Umbilical cord (tissue), 1 donor: ENCODE measurements at regions not wholly inside any gene's neighbourhood (a gene's known extent, or its start where the extent isn't known, plus 50 kb on each side); places are given as distances from the start of the nearest gene placed in this dataset.
"Not testable (repeated sequence)": the region's sequence is repeated elsewhere in the genome, so short reads cannot be mapped to it uniquely, and the experiment has no call there.

Experiments
- DNase-seq: peaks from one replicate; pipeline ENCODE4 v3.0.0-alpha.2; 2015; ENCODE audit warnings: low spot score

DNA sequence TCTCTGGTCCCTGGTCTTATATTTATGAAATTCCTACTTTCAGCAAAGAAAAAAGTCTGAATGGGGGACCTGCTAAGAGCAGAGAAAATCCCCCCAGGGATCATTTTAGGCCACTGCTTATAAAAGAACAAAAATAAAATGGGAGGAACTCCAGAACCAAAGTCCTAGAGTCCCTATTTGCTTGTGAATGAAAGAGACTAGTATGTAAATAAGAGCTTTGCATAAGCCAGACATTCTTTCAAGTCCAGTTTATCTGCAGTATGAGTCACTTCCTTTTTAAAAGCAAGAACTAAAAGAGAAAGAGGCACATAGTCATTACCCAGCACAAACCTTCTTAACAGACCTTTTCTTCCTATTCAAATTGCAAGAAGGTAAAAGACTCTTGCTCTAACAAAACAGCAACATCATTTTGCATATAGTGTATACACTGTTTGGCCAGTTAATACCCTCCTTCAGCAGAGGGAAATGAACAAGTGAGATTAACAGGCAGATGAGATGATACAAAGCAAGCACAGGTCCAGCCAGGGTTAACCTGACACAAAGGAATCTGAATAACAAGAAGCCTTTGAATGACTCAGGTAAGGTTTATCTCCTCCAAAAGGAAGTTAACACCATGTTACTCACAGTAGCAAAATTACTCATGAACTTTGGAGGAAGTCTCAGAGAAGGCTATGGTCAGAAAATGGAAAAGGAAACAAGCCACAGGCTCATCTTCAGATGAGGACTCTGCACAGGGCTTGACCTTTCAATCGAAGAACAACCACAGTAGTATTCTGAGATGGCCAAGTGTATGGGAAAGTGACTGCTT, 87.3 kb downstream of the PHLDA1 start:
- peak; percentile 89 for DNase-seq

DNA sequence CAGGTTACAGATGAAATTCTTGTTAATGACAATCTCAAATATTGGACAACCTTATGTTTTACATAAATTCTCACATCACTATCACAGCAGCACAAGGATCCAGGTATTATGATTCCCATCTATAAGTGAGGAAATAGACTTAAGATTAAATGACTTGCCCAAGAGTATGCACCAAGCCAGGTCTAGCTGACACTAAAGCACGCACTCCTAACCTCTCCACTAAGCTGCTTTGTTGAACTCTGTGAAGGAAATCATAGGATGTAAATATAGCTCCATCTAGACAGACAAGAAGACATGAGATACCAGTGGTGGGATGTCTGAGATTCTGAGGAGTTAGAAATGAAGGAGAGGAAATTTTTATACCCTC, 87.9 kb downstream of the PHLDA1 start:
- DNase-seq, result no peak

DNA sequence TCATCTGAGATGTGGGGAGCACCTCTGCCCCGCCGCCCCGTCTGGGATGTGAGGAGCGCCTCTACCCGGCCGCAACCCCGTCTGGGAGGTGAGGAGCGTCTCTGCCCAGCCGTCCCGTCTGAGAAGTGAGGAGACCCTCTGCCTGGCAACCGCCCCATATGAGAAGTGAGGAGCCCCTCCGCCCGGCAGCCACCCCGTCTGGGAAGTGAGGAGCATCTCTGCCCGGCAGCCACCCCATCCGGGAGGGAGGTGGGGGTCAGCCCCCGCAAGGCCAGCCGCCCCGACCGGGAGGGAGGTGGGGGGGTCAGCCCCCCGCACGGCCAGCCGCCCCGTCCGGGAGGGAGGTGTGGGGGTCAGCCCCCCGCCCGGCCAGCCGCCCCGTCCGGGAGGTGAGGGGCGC, 89.9 kb downstream of the PHLDA1 start:
- not testable (repeated sequence) for DNase-seq

DNA sequence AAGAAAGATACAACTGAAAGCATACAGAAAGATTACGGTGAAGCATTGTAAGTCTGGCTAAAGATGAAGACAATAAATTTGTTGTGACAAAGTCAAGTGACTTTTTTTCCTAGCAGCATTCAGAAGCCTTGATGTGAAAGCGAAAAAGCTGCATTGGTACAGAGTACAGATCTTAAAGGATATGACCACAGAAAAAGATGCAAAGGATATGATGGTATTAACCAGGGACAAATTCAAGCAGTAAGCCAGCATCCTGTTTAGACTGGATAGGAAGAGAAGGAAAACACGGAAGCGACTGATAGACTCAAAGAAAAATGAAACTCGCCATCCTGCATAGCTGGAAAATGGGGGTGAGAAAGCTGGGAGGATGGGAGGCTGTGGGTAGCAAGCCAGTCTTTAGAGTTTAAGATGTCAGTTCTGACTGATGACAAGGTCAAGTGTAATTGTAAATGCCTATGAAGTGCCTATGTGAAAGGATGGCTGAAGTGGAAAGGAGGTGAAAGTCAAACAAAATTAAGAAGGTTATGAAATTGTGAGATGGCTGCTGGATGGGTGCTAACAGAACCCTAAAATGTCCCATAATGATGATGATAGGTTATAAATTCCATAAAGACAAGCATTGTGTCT, 92.4 kb downstream of the PHLDA1 start:
- no peak for DNase-seq

DNA sequence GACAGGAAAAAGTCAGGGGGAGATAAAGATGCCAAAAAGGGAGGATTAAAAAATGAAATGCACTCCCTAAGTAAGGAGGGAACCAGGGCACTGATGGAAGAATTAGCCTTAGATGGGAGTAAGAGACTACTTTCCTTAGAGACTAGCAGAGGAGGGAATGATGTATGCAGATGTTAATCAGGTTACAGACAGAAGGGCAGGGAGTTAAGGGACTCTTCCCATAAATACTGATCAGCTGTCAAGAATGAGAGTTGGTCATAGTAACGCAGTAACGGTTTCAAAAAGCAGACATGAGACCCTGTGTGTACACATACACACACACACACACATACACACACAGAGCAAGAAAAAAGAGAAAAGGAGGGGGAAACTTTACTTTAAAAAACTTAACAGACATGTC, 93.4 kb downstream of the PHLDA1 start:
- no peak for DNase-seq

DNA sequence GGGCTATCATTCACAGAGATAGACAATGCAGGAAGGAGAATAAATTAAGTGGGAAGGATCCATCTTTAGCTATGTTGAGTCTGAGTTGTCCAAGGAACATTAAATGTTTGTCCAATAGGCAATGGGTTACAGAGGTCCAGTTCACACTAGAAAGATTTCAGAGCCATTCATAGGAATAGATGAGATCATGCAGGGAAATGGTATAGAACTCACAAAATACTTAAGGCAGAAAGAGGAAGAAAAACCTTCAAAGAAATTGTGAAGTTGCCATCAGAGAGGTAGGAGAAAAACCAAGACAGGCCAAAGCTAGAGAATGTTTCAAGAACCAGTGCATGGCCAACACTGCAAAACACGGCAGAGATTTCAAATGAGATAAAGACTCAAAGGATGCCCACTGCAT, 94.1 kb downstream of the PHLDA1 start:
- no peak for DNase-seq

DNA sequence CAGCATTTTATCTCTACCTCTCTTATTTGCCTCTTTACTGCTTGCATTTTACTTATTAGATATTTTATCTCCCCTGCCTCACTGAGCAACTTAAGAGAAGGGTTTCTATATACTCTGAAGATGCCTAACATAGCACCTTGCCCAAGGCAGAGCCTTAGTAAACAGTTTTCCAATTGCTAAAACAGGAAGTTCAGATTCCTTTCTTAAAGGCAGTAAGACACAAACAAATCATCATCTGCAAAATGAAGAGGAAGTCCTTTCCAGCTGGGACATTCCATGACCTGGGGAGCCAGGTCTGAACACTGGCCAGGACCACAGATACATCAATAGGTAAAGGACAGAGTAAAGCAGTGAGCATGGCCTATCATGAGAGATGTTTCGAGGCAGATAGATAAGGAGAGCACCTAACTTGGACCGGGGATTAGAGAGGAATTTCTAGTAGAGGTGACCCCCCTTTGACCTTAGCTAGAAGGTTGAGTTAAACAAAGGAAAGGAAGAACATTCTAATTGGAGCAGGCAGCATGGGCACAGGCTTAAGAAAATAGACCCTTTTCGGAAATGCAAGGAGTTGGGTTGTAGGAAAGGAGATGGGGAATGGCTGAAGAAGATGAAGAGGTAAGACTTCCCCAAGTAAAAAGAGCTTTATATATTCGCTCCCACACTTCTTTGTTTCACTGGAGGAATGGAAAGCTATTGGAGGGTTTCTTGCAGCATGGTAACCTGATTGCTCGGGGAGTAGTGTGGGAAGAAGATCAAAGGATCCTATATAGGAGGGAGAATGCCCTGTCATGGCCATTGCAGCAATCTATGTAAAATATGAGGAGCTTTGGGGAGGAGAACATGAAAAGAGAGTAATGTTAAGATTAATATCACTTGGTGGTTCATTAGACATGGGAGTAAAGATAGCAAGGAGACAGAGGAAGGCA, 94.8 kb downstream of the PHLDA1 start:
- no peak for DNase-seq

DNA sequence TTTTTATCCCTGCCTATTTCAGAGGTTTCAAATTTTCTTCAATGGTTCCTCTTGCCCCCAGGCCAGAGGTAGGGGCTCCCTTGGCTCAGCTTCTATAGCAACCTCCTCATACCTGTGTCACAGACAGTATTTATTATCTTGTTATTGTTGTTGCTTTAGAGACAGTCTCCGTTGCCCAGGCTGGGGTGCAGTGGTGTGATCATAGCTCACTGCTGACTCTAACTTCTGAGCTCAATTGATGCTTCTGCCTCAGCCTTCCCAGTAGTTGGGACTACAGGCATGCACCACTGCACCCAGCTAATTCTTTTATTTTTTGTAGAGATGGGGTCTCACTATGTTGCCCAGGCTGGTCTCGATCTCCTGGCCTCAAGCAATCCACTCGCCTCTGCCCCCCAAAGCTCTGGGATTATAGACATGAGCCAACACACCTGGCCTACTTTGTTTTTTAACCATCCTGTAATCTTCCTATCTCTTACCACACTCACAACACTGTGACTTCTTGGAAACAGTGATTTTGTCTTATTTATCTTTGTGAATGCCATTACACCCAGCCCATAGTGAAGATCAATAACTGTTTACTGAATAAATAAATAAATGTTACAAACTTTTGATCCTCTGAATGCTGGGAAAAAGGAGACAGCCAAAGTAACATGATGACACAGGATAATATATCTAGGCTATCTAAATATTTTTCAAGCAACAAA, 95.9 kb downstream of the PHLDA1 start:
- DNase-seq, result no peak

DNA sequence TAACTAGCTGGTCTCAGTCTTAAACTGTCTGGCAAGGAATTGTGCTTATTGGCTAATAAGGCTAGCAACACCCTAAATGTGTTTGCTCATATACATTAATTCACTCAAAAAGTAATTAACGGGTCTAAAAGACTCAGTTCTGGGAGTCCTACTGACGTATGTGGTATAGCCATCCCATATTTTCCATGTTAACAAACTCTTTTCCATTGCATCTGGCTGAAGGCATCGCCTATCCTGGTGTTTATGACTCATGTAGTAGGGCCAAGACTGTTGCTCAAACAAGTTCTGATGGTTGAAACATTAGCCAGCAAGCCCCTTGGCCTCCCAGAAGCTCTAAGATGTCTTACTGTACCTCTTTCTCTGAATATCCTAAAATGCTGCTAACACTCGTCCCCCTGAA, 98.5 kb downstream of the PHLDA1 start:
- no peak for DNase-seq

DNA sequence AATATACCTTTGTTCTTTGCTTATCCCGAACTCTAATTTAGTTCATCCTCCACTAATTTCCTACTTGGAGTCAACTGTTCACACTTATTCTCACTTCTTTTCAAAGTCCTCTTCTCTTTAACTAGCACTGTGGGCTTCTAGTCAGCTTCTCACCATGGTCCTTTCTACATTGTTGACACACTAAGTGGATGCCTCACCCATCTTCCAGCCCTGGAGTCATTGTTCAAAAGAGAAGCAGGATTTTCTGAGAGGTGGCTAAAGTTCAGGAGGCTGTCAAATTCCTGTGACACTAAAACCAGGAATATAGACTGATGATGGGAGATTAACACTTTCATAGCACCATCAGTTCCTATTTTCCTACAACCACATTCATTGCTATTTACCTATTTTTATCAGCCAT, 99.3 kb downstream of the PHLDA1 start:
- DNase-seq, result no peak

DNA sequence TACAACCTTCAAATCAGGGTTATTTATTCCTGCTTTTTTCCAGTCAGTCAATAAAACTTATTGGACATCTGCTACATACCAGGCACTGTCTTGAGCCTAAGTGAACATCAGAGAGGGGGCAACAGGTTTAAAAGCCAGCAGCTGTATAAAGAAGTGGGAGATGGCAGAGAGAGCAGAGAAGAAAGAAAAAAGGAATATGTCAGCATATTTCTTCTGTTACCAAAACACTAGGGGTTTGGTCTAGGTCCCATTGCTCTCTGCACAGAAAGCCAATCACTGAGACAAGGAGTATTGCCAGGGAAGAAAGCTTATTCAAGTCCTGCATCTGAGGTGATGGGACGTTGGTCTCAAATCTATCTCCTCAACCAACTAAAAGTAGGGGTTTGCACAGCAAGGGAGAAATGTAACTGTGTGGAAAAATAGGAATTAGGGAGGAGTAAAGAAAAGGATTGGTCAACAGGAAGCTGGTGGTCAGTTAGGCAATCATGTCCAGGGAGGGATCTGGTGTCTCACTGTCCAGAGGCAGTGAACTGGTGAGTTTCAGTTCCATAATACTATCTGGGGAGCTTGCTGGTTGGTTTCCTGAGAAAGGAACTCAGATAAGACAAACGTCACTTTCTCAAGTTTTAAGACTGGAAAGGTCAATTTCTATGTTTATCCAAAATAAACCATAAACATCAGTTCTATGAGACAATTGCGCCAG, 107.5 kb downstream of the PHLDA1 start:
- DNase-seq, result no peak

DNA sequence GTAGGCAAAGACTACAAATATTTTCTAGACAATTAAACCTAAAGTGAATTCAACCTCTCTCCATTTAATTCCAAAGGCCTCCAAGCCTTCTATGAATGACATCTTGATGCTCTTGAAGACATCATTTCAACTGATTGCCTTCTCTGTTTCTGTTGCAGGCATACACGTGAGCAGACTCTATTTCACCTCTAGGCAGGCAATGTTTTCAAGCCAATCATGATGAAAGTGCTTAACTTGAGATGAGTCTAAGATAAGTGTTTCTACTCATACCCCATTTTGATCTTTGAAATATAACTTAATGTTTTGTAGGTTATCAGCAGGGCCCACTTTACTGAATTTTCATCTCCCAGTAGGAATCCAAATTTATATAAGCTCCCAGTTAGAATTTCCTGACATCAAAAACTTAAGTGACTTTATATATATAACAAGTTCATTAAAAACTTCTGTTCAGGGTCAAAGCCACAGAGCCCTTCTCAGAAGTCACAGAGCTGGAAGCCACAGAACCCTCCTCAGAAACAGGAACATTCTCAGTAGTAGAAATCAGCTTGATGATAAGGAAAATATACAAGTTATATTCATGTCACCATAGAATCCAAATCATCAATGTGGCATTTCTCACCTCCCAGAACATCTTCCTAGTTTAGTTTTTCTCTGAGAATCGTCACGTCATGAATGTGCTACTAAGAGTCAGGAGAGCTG, 108.5 kb downstream of the PHLDA1 start:
- DNase-seq, result no peak

DNA sequence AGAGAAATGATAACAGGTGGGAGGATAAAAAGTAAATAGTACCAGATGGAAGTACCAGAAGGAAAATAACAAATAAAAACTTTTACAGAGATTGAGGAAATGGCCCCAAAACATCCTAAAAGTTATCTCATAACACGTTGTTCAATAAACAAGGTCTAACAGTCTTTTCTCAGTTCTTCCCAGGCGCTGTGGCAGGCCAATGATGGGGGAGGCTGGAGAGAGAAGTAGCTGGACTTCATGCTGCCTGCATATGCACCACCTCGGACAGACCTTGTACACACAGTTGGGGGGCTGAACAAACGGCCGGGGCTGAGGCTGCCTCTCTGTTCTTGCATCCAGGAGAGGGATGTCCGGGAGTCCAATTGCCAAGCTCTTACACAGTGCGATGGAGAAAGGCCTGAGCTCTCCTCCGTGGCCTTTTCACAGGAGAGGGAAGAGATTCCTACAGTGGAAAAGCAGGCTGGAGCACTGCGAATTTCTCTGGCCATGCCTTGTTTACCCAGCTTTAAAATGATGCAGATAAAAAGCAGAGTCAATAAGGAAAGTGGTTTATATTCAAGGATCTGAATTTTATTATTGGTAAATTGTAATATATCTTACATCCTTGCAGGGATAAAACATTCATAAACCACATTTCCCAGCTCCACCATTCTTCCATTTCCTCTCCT, 109.8 kb downstream of the PHLDA1 start:
- DNase-seq, result no peak

DNA sequence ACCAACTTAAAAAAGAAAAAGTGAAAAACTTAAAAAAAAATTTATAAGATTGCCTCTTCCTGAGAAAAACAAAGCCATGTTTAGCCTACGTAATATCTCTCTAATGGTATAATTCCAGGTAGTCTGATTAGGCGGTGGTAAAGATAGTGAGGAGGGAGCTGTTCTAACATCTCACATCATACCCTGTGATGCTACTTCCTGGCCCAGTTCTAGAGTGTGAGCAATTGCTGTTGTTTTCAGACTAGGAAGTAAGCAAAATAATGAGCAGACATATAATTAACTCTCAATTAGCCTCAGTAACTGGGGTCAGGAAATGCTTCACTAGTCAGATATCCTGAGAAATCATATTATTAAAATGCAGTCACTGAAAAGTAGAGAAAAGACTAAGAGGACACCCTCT, 113.9 kb downstream of the PHLDA1 start:
- DNase-seq, result no peak

DNA sequence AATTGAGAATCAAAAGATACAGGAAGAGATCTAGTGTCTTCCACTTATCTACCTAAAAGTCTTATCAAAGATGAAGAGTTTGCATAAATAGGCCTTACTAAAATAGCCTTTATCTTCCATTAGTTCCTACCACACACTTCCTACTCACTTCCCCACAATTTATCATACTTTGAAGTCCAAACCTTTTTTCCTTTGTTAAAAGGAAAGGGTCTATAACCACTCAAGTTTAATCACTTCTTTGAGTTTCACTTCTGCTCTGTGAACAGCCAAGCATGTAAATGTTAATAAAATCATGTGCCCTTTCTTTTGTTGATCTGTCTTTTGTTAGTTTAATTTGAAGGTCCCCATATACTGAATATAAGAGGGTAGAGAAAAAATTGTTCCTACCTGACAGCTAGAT, 114.5 kb downstream of the PHLDA1 start:
- no peak for DNase-seq

DNA sequence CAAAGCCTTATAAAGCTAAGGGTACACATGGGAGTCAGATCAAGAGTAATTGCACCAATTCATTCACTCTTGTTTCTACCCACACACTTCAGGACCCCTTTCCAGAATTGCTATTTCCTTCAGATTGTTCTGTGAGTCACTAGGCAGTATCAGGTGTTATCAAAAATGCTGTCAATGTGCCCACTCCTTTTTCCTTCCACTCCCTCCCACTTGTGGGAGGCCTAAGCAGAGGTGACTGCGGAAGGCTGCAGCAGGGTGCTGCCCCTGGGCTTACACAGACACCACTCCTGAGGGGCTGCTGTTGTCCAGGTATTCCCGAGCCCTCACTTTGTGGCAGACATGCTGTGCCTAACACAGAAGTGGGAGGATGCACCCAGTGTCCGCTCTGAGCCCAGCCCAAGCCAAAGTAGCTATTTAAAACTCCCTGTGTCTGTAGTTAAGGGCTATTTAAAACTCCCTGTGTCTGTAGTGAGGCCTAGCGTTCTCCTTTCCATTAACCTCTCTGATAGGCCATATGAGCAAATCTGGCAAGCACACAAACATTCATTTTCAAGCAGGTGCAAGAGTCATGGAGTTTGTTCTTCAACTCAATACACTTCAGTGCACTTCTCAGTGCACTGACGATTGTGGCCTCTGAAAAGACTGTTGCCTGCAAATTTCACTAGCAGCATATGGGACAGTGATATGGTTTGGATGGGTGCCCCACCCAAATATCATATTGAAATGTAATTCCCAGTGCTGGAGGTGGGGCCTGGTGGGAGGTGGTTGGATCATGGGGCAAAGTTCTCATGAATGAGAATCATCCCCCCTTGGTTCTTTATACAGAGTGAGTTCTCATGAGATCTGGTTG, 117.8 kb downstream of the PHLDA1 start:
- DNase-seq, result no peak

DNA sequence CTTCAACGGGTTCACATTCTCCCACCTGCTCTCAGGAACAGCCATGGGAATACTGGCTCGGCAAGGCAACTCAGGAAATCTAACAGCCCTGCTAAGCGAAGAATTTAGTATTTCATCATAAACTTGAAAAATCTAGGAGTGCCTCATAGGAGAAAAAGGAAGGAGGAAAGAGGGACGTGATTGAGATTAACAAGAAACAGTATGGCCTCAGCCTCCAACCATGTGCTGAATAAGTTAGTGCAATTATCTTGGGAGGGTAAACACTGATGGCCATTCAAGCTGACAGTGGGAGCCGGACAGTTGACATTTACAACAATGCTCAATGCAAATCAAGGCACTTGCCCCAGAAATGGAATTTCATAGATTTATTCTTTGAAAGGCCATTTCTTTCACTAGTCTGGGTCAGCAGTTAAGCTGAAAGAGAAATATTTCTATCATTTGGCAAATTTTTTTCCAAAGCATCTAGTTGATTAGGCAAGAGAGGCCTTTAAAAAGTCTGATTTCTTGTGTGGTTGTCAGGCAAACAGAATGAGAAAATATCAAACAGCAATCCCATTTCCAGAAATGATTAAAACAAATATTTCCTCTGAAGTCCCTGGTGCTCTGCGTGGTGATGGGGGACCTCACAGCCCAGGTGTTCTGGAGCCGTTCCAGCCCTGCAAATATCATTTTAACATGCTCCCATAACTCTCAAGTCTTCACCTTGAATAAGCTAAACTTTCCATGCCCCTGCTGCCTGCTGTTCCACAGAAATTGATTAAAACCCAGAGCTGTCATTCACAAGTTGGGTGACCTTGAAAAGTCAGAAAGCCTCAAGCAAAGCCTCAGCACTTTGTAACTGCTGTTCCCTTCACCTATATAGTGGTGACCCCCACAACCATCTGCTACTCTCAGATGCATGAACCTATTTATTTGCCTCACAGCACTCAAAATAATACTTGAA, 121.6 kb downstream of the PHLDA1 start:
- DNase-seq, result no peak
